ENCODE measurements at regions not wholly inside any gene's neighbourhood (a gene's known extent, or its start where the extent isn't known, plus 50 kb on each side); places are given as distances from the start of the nearest gene placed in this dataset.
"Not testable (repeated sequence)": the region's sequence is repeated elsewhere in the genome, so short reads cannot be mapped to it uniquely, and the experiment has no call there.

- TF ChIP-seq, protein P1, sequence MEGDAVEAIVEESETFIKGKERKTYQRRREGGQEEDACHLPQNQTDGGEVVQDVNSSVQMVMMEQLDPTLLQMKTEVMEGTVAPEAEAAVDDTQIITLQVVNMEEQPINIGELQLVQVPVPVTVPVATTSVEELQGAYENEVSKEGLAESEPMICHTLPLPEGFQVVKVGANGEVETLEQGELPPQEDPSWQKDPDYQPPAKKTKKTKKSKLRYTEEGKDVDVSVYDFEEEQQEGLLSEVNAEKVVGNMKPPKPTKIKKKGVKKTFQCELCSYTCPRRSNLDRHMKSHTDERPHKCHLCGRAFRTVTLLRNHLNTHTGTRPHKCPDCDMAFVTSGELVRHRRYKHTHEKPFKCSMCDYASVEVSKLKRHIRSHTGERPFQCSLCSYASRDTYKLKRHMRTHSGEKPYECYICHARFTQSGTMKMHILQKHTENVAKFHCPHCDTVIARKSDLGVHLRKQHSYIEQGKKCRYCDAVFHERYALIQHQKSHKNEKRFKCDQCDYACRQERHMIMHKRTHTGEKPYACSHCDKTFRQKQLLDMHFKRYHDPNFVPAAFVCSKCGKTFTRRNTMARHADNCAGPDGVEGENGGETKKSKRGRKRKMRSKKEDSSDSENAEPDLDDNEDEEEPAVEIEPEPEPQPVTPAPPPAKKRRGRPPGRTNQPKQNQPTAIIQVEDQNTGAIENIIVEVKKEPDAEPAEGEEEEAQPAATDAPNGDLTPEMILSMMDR (IDR thresholded peaks at IDR 0.05), result not testable (repeated sequence)
- not testable (repeated sequence) for TF ChIP-seq POLR2A (IDR thresholded peaks at IDR 0.05)
These were observed 293.1 kb upstream of the NOX3 start for GRCh38 chr6:155748778-155749177.

Measured in body of pancreas (tissue), 4 donors.